HepG2 (cell line): ENCODE measurements at regions not wholly inside any gene's neighbourhood (a gene's known extent, or its start where the extent isn't known, plus 50 kb on each side); places are given as distances from the start of the nearest gene placed in this dataset.

Experiments
- FOXK1 ChIP-seq: sonication (generic); formaldehyde crosslinking; IDR thresholded peaks from 2 replicates; pipeline ENCODE4 v1.4.0; 2020; ENCODE audit warnings: low read depth, missing genetic modification reagents, borderline replicate concordance
- GABPB1 ChIP-seq: IDR thresholded peaks from 2 replicates; pipeline ENCODE4 v1.6.1; 2016; ENCODE audit warnings: mild to moderate bottlenecking, missing genetic modification reagents, moderate library complexity, missing compliant biosample characterization
- HIC2 ChIP-seq: sonication (generic); formaldehyde crosslinking; IDR thresholded peaks from 2 replicates; pipeline ENCODE4 v1.9.0; 2022; ENCODE audit warnings: low read depth, missing genetic modification reagents
- ISX ChIP-seq: sonication (generic); formaldehyde crosslinking; conservative IDR thresholded peaks from 2 replicates; pipeline ENCODE4 v1.5.0; 2020; ENCODE audit warnings: missing genetic modification reagents
- JUNB ChIP-seq: sonication (generic); formaldehyde crosslinking; IDR thresholded peaks from 2 replicates; pipeline ENCODE4 v1.8.0; 2022; ENCODE audit warnings: missing genetic modification reagents, mild to moderate bottlenecking, borderline replicate concordance
- KMT2B ChIP-seq: IDR thresholded peaks from 2 replicates; pipeline ENCODE4 v1.6.1; 2016; ENCODE audit warnings: missing genetic modification reagents, missing compliant biosample characterization
- MLXIP ChIP-seq: sonication (generic); formaldehyde crosslinking; IDR thresholded peaks from 2 replicates; pipeline ENCODE4 v1.9.0; 2021; ENCODE audit warnings: missing genetic modification reagents, borderline replicate concordance
- NCOR1 ChIP-seq: fragments of 200-600 bp; sonication (generic); IDR thresholded peaks from 2 replicates; pipeline ENCODE4 v1.7.0; 2017; ENCODE audit warnings: antibody characterized with exemption, low read length, borderline replicate concordance
- PATZ1 ChIP-seq: sonication (generic); formaldehyde crosslinking; IDR thresholded peaks from 2 replicates; pipeline ENCODE4 v1.4.0; 2020; ENCODE audit warnings: missing genetic modification reagents
- POGK ChIP-seq: sonication (generic); formaldehyde crosslinking; conservative IDR thresholded peaks from 2 replicates; pipeline ENCODE4 v1.8.0; 2022; ENCODE audit warnings: mild to moderate bottlenecking, moderate library complexity, missing genetic modification reagents
- RAD21 ChIP-seq: fragments of 450-650 bp; formaldehyde crosslinking; IDR thresholded peaks from 2 replicates; pipeline ENCODE4 v1.5.0; 2020; ENCODE audit warnings: mild to moderate bottlenecking
- SMAD9 ChIP-seq: sonication (generic); formaldehyde crosslinking; IDR thresholded peaks from 2 replicates; pipeline ENCODE4 v1.5.1; 2020; ENCODE audit warnings: mild to moderate bottlenecking, missing genetic modification reagents
- TMF1 ChIP-seq: sonication (generic); formaldehyde crosslinking; IDR thresholded peaks from 2 replicates; pipeline ENCODE4 v1.8.1; 2022; ENCODE audit warnings: low read depth, missing genetic modification reagents
- ZMYM4 ChIP-seq: sonication (generic); formaldehyde crosslinking; IDR thresholded peaks from 2 replicates; pipeline ENCODE4 v1.8.1; 2023; ENCODE audit warnings: mild to moderate bottlenecking, missing genetic modification reagents
- ZNF124 ChIP-seq: sonication (generic); formaldehyde crosslinking; IDR thresholded peaks from 2 replicates; pipeline ENCODE4 v1.4.0; 2020; ENCODE audit warnings: missing genetic modification reagents
- ZNF24 ChIP-seq: fragments of 450-650 bp; IDR thresholded peaks from 2 replicates; pipeline ENCODE4 v1.6.1; 2017; ENCODE audit warnings: antibody characterized with exemption, mild to moderate bottlenecking
- ZNF496 ChIP-seq: sonication (generic); formaldehyde crosslinking; IDR thresholded peaks from 2 replicates; pipeline ENCODE4 v1.8.1; 2023; ENCODE audit warnings: mild to moderate bottlenecking, moderate library complexity, missing genetic modification reagents; ENCODE audit not compliant: insufficient replicate concordance
- TF ChIP-seq, protein P1 (sequence below): sonication (generic); formaldehyde crosslinking; IDR thresholded peaks from 2 replicates; pipeline ENCODE4 v1.4.0; 2020; ENCODE audit warnings: mild to moderate bottlenecking, missing genetic modification reagents

DNA sequence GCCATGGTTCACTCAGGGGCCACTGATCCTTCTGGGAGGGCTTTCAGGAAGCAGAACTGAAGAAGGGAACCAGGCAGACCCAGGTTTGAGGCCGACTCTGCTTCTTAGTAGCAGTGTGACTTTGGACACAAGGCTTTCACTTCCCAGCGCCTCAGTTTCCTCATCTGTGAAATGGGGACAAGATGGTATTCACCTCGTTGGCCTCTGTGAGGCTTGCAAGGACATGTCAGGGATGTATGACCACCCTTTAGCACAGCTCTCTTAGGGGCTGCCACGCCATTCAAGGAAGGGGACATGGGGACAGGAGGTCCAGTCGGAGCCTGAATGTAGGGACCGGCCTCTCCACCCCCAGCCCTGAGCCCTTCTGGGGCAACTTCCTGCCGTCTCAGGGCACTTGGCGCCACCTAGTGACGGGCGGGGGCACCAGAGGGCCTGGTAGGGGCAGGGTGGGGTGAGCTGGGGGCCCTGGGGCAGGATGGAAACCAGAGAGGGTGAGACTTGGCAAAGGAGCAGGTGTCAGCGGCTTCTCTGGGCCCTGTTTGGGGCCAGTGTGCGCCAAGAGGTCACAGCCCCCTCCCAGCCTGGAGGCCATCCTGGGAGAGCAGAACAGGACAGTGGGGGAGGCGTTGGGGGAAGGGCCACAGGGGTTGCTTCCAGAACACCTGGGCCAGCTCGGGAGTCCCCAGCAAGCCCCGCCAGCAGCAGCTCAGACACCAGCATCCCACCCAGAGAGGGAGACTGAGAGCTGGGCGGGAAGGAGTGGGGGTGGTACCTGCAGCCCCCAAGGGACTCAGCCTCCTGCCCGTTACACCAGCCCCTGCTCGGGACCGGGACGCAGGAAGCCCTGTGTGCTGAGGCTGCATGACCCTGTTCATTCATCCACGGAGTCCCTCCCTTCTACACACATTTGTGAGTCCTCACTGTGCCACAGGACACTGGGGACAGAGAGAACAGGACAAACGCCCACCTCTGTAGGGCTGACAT lies 102.5 kb upstream of the TARDBP start (continued):
- 0 out of 2 replicates have a peak, but pooled peaks have one; percentile 23 for TF ChIP-seq HIC2 (CRISPR knock-in tag)
- no peak for TF ChIP-seq ZNF124 (CRISPR knock-in tag)
- TF ChIP-seq POGK (CRISPR knock-in tag) = no peak
- TF ChIP-seq SMAD9 (CRISPR knock-in tag) = no peak
- no peak for TF ChIP-seq ZNF24
- TF ChIP-seq FOXK1 (CRISPR knock-in tag) = no peak
- no peak for TF ChIP-seq MLXIP
- no peak for TF ChIP-seq ZMYM4 (CRISPR knock-in tag)
- TF ChIP-seq GABPB1 = peak; percentile 41; the same call in 1 of the 2 replicates
- 0 out of 2 replicates have a peak, but pooled peaks have one; percentile 20 for TF ChIP-seq RAD21 (CRISPR knock-in tag)
- TF ChIP-seq ZNF496 = no peak
- TF ChIP-seq ISX (CRISPR knock-in tag) = no peak
- no peak for TF ChIP-seq KMT2B (CRISPR knock-in tag)
- TF ChIP-seq NCOR1 = no peak
- TF ChIP-seq PATZ1 = peak; percentile 92
- TF ChIP-seq, protein P1, sequence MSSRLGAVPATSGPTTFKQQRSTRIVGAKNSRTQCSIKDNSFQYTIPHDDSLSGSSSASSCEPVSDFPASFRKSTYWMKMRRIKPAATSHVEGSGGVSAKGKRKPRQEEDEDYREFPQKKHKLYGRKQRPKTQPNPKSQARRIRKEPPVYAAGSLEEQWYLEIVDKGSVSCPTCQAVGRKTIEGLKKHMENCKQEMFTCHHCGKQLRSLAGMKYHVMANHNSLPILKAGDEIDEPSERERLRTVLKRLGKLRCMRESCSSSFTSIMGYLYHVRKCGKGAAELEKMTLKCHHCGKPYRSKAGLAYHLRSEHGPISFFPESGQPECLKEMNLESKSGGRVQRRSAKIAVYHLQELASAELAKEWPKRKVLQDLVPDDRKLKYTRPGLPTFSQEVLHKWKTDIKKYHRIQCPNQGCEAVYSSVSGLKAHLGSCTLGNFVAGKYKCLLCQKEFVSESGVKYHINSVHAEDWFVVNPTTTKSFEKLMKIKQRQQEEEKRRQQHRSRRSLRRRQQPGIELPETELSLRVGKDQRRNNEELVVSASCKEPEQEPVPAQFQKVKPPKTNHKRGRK = no peak
- no peak for TF ChIP-seq TMF1
- no peak for TF ChIP-seq JUNB (CRISPR knock-in tag)
